ENCODE measurements at regions not wholly inside any gene's neighbourhood (a gene's known extent, or its start where the extent isn't known, plus 50 kb on each side); places are given as distances from the start of the nearest gene placed in this dataset.
A peak's percentile ranks its signal among the peaks of the same experiment; 100 is the strongest.

GRCh38 chr10:4569151-4569550 lies 256.9 kb upstream of the AKR1E2 start:
- DNase-seq = no peak

- no peak for DNase-seq
These were observed 257.3 kb upstream of the AKR1E2 start for GRCh38 chr10:4568731-4569130.

- DNase-seq = no peak
These were observed 257.9 kb upstream of the AKR1E2 start for GRCh38 chr10:4568086-4568485.

GRCh38 chr10:4567637-4568036 lies 258.4 kb upstream of the AKR1E2 start:
- DNase-seq = no peak

GRCh38 chr10:4566011-4566410 lies 260.0 kb upstream of the AKR1E2 start:
- no peak for DNase-seq

- no peak for DNase-seq
These were observed 264.7 kb upstream of the AKR1E2 start for GRCh38 chr10:4561296-4561695.

- DNase-seq = no peak
These were observed 268.5 kb upstream of the AKR1E2 start for GRCh38 chr10:4557469-4557868.

GRCh38 chr10:4556527-4556926 lies 269.5 kb upstream of the AKR1E2 start:
- no peak for DNase-seq

GRCh38 chr10:4555920-4556319 lies 270.1 kb upstream of the AKR1E2 start:
- no peak for DNase-seq

- DNase-seq = no peak
These were observed 276.8 kb upstream of the AKR1E2 start for GRCh38 chr10:4549139-4549653.

- no peak for DNase-seq
These were observed 279.1 kb upstream of the AKR1E2 start for GRCh38 chr10:4546931-4547330.

GRCh38 chr10:4546500-4546899 lies 279.5 kb upstream of the AKR1E2 start:
- peak; percentile 59 for DNase-seq

GRCh38 chr10:4545062-4545461 lies 280.9 kb upstream of the AKR1E2 start:
- no peak for DNase-seq

GRCh38 chr10:4543938-4544533 lies 282.0 kb upstream of the AKR1E2 start:
- no peak for DNase-seq

- DNase-seq = no peak
These were observed 284.7 kb upstream of the AKR1E2 start for GRCh38 chr10:4541292-4541691.

- DNase-seq = no peak
These were observed 288.0 kb upstream of the AKR1E2 start for GRCh38 chr10:4538016-4538415.

GRCh38 chr10:4535521-4535920 lies 290.5 kb upstream of the AKR1E2 start:
- no peak for DNase-seq

- DNase-seq = no peak
These were observed 292.4 kb upstream of the AKR1E2 start for GRCh38 chr10:4533621-4534020.

GRCh38 chr10:4532976-4533375 lies 293.0 kb upstream of the AKR1E2 start:
- DNase-seq = no peak

GRCh38 chr10:4532467-4532866 lies 293.5 kb upstream of the AKR1E2 start:
- DNase-seq = no peak

GRCh38 chr10:4532011-4532410 lies 294.0 kb upstream of the AKR1E2 start:
- no peak for DNase-seq

GRCh38 chr10:4529266-4529665 lies 296.7 kb upstream of the AKR1E2 start:
- DNase-seq = no peak

GRCh38 chr10:4527281-4527970 lies 298.6 kb upstream of the AKR1E2 start:
- no peak for DNase-seq

- no peak for DNase-seq
These were observed 299.7 kb upstream of the AKR1E2 start for GRCh38 chr10:4526311-4526731.

- no peak for DNase-seq
These were observed 300.9 kb upstream of the AKR1E2 start for GRCh38 chr10:4525103-4525502.

Data from activated CD4-positive, alpha-beta T cell treated with anti-CD3 and anti-CD28 coated beads, Interleukin-2, amount 50 U/mL, for 16 hours (primary cell).